BLaER1 treated with 17β-estradiol and CSF1 and Interleukin-3, amounts not matched to agents 10 nM and 100 nM (cell line): ENCODE measurements at regions not wholly inside any gene's neighbourhood (a gene's known extent, or its start where the extent isn't known, plus 50 kb on each side); places are given as distances from the start of the nearest gene placed in this dataset.

Experiments
- H3K27ac ChIP-seq, 11 experiments: shearing (Covaris generic); formaldehyde crosslinking; 2 replicates each; pipeline ENCODE4 v1.8.1; 2022
- H3K27me3 ChIP-seq, 11 experiments: shearing (Covaris generic); formaldehyde crosslinking; 2 replicates each; pipeline ENCODE4 v1.8.1; 2022
- H3K36me3 ChIP-seq, 11 experiments: shearing (Covaris generic); formaldehyde crosslinking; 2 replicates each; pipeline ENCODE4 v1.8.1; 2022
- H3K4me1 ChIP-seq, 10 experiments: shearing (Covaris generic); formaldehyde crosslinking; 2 replicates each; pipeline ENCODE4 v1.8.1; 2022
- H3K4me2 ChIP-seq, 11 experiments: shearing (Covaris generic); formaldehyde crosslinking; 2 replicates each; pipeline ENCODE4 v1.8.1; 2022
- H3K4me3 ChIP-seq, 10 experiments: shearing (Covaris generic); formaldehyde crosslinking; 2 replicates each; pipeline ENCODE4 v1.8.1; 2022
- H3K9ac ChIP-seq, 11 experiments: shearing (Covaris generic); formaldehyde crosslinking; 2 replicates each; pipeline ENCODE4 v1.8.1; 2022
- H3K9me3 ChIP-seq, 11 experiments: shearing (Covaris generic); formaldehyde crosslinking; replicated peaks in 1 of 11; 2 replicates each; pipeline ENCODE4 v1.8.1; 2022
- H4K20me1 ChIP-seq, 11 experiments: shearing (Covaris generic); formaldehyde crosslinking; 2 replicates each; pipeline ENCODE4 v1.8.1; 2022
- Cebpa-rat ChIP-seq, 11 experiments: shearing (Covaris generic); IDR thresholded peaks; 2 replicates each; pipeline ENCODE4 v1.8.1; 2022

- no peak for TF ChIP-seq Cebpa-rat (IDR thresholded peaks at IDR 0.05)
- no peaks in the 10 kb centered on the region for H4K20me1 ChIP-seq
- H3K27ac ChIP-seq = no peak overlapping the region
- no peak overlapping the region for H3K9ac ChIP-seq
- H3K36me3 ChIP-seq = no peaks in the 10 kb centered on the region
- 0 out of 22 replicates have a peak, but pooled peaks cover 0 to 8% (median 0%) of the 10 kb centered on the region in 11 experiments for H3K9me3 ChIP-seq
- no peaks in the 10 kb centered on the region for H3K4me1 ChIP-seq
- H3K4me3 ChIP-seq = no peak overlapping the region
- no peak overlapping the region for H3K4me2 ChIP-seq
- no peaks in the 10 kb centered on the region for H3K27me3 ChIP-seq
These were observed 655.2 kb downstream of the HDGFL1 start for GRCh38 chr6:23224540-23224939.

GRCh38 chr6:23228439-23229024 is 659.2 kb downstream of the HDGFL1 start:
- H3K4me2 ChIP-seq = no peak overlapping the region

GRCh38 chr6:23243854-23244253 is 674.5 kb downstream of the HDGFL1 start:
- Histone ChIP-seq H3K36me3 (no peaks in the 10 kb centered on the region), H3K27me3 (no peaks in the 10 kb centered on the region), H3K4me2 (no peak overlapping the region), H3K9me3 (peaks cover 0 to 5% (median 0%) of the 10 kb centered on the region in 11 experiments; a peak in 1 of 22 replicates), H3K27ac (no peak overlapping the region), H3K4me1 (no peaks in the 10 kb centered on the region), H3K4me3 (no peak overlapping the region), H4K20me1 (no peaks in the 10 kb centered on the region), H3K9ac (no peak overlapping the region)
- peak in 6 of 11 experiments; percentile 46 to 81 (median 72); a peak in 9 of 22 replicates for TF ChIP-seq Cebpa-rat (IDR thresholded peaks at IDR 0.05)

More at GRCh38 chr6:23228439-23229024, 659.2 kb downstream of the HDGFL1 start:
- Histone ChIP-seq H3K9ac (no peak overlapping the region), H3K27ac (no peak overlapping the region), H3K9me3 (0 out of 22 replicates have a peak, but pooled peaks cover 0 to 8% (median 0%) of the 10 kb centered on the region in 11 experiments), H4K20me1 (no peaks in the 10 kb centered on the region), H3K4me3 (no peak overlapping the region), H3K4me1 (no peaks in the 10 kb centered on the region), H3K36me3 (no peaks in the 10 kb centered on the region), H3K27me3 (no peaks in the 10 kb centered on the region)
- TF ChIP-seq Cebpa-rat (IDR thresholded peaks at IDR 0.05) = no peak

GRCh38 chr6:23244300-23244699 is 674.9 kb downstream of the HDGFL1 start:
- Histone ChIP-seq H3K4me3 (no peak overlapping the region), H4K20me1 (no peaks in the 10 kb centered on the region), H3K4me2 (no peak overlapping the region), H3K27me3 (no peaks in the 10 kb centered on the region), H3K36me3 (no peaks in the 10 kb centered on the region), H3K9me3 (peaks cover 0 to 5% (median 0%) of the 10 kb centered on the region in 11 experiments; a peak in 1 of 22 replicates), H3K9ac (no peak overlapping the region), H3K27ac (no peak overlapping the region), H3K4me1 (no peaks in the 10 kb centered on the region)
- TF ChIP-seq Cebpa-rat (IDR thresholded peaks at IDR 0.05) = no peak; a peak in 1 of 22 replicates

GRCh38 chr6:23245572-23245971 is 676.2 kb downstream of the HDGFL1 start:
- H3K9ac ChIP-seq = no peak overlapping the region
- H4K20me1 ChIP-seq = no peaks in the 10 kb centered on the region
- H3K4me1 ChIP-seq = no peaks in the 10 kb centered on the region
- no peak for TF ChIP-seq Cebpa-rat (IDR thresholded peaks at IDR 0.05)
- H3K4me2 ChIP-seq = no peak overlapping the region
- no peak overlapping the region for H3K4me3 ChIP-seq
- H3K36me3 ChIP-seq = no peaks in the 10 kb centered on the region
- H3K27ac ChIP-seq = no peak overlapping the region
- H3K9me3 ChIP-seq = peaks cover 0 to 5% (median 0%) of the 10 kb centered on the region in 11 experiments; a peak in 1 of 22 replicates
- H3K27me3 ChIP-seq = no peaks in the 10 kb centered on the region

- no peaks in the 10 kb centered on the region for H4K20me1 ChIP-seq
- H3K4me3 ChIP-seq = no peak overlapping the region
- no peaks in the 10 kb centered on the region for H3K27me3 ChIP-seq
- no peaks in the 10 kb centered on the region for H3K4me1 ChIP-seq
- H3K27ac ChIP-seq = no peak overlapping the region
- no peak overlapping the region for H3K4me2 ChIP-seq
- peaks cover 0 to 5% (median 0%) of the 10 kb centered on the region in 11 experiments; a peak in 1 of 22 replicates for H3K9me3 ChIP-seq
- H3K9ac ChIP-seq = no peak overlapping the region
- no peaks in the 10 kb centered on the region for H3K36me3 ChIP-seq
- TF ChIP-seq Cebpa-rat (IDR thresholded peaks at IDR 0.05) = no peak
These were observed 677.5 kb downstream of the HDGFL1 start for GRCh38 chr6:23246896-23247295.

GRCh38 chr6:23250556-23250955 is 681.2 kb downstream of the HDGFL1 start:
- Histone ChIP-seq H3K36me3 (no peaks in the 10 kb centered on the region), H4K20me1 (no peaks in the 10 kb centered on the region), H3K27ac (no peak overlapping the region), H3K4me3 (no peak overlapping the region), H3K4me1 (no peaks in the 10 kb centered on the region), H3K9me3 (peaks cover 0 to 10% (median 3%) of the 10 kb centered on the region in 11 experiments; a peak in 3 of 22 replicates), H3K4me2 (no peak overlapping the region), H3K9ac (no peak overlapping the region), H3K27me3 (no peaks in the 10 kb centered on the region)
- no peak for TF ChIP-seq Cebpa-rat (IDR thresholded peaks at IDR 0.05)

GRCh38 chr6:23262864-23263263 is 693.5 kb downstream of the HDGFL1 start:
- TF ChIP-seq Cebpa-rat (IDR thresholded peaks at IDR 0.05) = no peak
- no peaks in the 10 kb centered on the region for H3K27me3 ChIP-seq
- no peak overlapping the region for H3K9ac ChIP-seq
- H3K4me1 ChIP-seq = no peaks in the 10 kb centered on the region
- no peak overlapping the region for H3K4me2 ChIP-seq
- H3K4me3 ChIP-seq = no peak overlapping the region
- no peaks in the 10 kb centered on the region for H4K20me1 ChIP-seq
- no peak overlapping the region for H3K27ac ChIP-seq
- H3K36me3 ChIP-seq = no peaks in the 10 kb centered on the region
- peaks cover 0 to 10% (median 5%) of the 10 kb centered on the region in 11 experiments; a peak in 7 of 22 replicates for H3K9me3 ChIP-seq

GRCh38 chr6:23265270-23265669 is 695.9 kb downstream of the HDGFL1 start:
- Histone ChIP-seq H3K9ac (no peak overlapping the region), H3K4me1 (no peaks in the 10 kb centered on the region), H3K27ac (no peak overlapping the region), H4K20me1 (no peaks in the 10 kb centered on the region), H3K27me3 (no peaks in the 10 kb centered on the region), H3K4me2 (no peak overlapping the region), H3K36me3 (no peaks in the 10 kb centered on the region), H3K4me3 (no peak overlapping the region), H3K9me3 (peaks cover 0 to under 1% (median 0%) of the 10 kb centered on the region in 11 experiments; a peak in 4 of 22 replicates)
- no peak for TF ChIP-seq Cebpa-rat (IDR thresholded peaks at IDR 0.05)

GRCh38 chr6:23266536-23266935 is 697.2 kb downstream of the HDGFL1 start:
- no peaks in the 10 kb centered on the region for H3K4me1 ChIP-seq
- H3K36me3 ChIP-seq = no peaks in the 10 kb centered on the region
- H3K9ac ChIP-seq = no peak overlapping the region
- no peaks in the 10 kb centered on the region for H4K20me1 ChIP-seq
- no peak overlapping the region for H3K27ac ChIP-seq
- H3K4me2 ChIP-seq = no peak overlapping the region
- TF ChIP-seq Cebpa-rat (IDR thresholded peaks at IDR 0.05) = no peak
- H3K4me3 ChIP-seq = no peak overlapping the region
- H3K27me3 ChIP-seq = no peaks in the 10 kb centered on the region
- no peaks in the 10 kb centered on the region for H3K9me3 ChIP-seq
